ENCODE measurements at regions not wholly inside any gene's neighbourhood (a gene's known extent, or its start where the extent isn't known, plus 50 kb on each side); places are given as distances from the start of the nearest gene placed in this dataset.

DNA sequence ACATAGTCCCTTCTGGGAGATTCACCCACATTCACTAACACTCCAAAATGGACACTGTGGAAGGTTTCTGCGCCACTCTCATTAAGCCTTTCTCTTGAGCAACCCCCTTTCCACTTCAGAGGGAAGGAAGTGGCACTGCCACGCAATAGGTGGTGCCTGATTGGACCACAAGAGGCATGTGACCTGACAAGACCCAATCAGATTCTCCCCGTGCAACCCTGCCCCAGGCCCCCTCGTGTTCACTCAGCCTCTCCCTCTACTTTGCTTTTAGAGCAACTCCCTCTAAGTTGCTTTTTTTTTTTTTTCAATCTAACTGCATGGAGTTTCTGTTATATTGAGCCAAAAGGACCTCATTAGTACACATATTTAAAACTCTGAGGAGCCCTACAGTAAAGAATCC lies 158.0 kb downstream of the EN1 start:
- TF ChIP-seq, protein P1, sequence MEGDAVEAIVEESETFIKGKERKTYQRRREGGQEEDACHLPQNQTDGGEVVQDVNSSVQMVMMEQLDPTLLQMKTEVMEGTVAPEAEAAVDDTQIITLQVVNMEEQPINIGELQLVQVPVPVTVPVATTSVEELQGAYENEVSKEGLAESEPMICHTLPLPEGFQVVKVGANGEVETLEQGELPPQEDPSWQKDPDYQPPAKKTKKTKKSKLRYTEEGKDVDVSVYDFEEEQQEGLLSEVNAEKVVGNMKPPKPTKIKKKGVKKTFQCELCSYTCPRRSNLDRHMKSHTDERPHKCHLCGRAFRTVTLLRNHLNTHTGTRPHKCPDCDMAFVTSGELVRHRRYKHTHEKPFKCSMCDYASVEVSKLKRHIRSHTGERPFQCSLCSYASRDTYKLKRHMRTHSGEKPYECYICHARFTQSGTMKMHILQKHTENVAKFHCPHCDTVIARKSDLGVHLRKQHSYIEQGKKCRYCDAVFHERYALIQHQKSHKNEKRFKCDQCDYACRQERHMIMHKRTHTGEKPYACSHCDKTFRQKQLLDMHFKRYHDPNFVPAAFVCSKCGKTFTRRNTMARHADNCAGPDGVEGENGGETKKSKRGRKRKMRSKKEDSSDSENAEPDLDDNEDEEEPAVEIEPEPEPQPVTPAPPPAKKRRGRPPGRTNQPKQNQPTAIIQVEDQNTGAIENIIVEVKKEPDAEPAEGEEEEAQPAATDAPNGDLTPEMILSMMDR (IDR thresholded peaks at IDR 0.05; ENCODE audit: low read depth, low read length, missing input control): no peak
- TF ChIP-seq RAD21 (IDR thresholded peaks at IDR 0.05) (no peak), YY1 (IDR thresholded peaks at IDR 0.05) (no peak), SP1 (IDR thresholded peaks at IDR 0.05) (no peak), RXRA (IDR thresholded peaks at IDR 0.05) (no peak), MAX (IDR thresholded peaks at IDR 0.05) (no peak), NR2F2 (IDR thresholded peaks at IDR 0.05) (no peak), JUND (IDR thresholded peaks at IDR 0.05) (no peak), FOXA2 (IDR thresholded peaks at IDR 0.05) (no peak), EGR1 (IDR thresholded peaks at IDR 0.05; ENCODE audit: low read depth in 2 of 2) (no peak), TAF1 (conservative IDR thresholded peaks at IDR 0.05) (no peak)
- TF ChIP-seq, protein P2, sequence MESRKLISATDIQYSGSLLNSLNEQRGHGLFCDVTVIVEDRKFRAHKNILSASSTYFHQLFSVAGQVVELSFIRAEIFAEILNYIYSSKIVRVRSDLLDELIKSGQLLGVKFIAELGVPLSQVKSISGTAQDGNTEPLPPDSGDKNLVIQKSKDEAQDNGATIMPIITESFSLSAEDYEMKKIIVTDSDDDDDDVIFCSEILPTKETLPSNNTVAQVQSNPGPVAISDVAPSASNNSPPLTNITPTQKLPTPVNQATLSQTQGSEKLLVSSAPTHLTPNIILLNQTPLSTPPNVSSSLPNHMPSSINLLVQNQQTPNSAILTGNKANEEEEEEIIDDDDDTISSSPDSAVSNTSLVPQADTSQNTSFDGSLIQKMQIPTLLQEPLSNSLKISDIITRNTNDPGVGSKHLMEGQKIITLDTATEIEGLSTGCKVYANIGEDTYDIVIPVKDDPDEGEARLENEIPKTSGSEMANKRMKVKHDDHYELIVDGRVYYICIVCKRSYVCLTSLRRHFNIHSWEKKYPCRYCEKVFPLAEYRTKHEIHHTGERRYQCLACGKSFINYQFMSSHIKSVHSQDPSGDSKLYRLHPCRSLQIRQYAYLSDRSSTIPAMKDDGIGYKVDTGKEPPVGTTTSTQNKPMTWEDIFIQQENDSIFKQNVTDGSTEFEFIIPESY (IDR thresholded peaks at IDR 0.05): no peak
- TF ChIP-seq, protein P3, sequence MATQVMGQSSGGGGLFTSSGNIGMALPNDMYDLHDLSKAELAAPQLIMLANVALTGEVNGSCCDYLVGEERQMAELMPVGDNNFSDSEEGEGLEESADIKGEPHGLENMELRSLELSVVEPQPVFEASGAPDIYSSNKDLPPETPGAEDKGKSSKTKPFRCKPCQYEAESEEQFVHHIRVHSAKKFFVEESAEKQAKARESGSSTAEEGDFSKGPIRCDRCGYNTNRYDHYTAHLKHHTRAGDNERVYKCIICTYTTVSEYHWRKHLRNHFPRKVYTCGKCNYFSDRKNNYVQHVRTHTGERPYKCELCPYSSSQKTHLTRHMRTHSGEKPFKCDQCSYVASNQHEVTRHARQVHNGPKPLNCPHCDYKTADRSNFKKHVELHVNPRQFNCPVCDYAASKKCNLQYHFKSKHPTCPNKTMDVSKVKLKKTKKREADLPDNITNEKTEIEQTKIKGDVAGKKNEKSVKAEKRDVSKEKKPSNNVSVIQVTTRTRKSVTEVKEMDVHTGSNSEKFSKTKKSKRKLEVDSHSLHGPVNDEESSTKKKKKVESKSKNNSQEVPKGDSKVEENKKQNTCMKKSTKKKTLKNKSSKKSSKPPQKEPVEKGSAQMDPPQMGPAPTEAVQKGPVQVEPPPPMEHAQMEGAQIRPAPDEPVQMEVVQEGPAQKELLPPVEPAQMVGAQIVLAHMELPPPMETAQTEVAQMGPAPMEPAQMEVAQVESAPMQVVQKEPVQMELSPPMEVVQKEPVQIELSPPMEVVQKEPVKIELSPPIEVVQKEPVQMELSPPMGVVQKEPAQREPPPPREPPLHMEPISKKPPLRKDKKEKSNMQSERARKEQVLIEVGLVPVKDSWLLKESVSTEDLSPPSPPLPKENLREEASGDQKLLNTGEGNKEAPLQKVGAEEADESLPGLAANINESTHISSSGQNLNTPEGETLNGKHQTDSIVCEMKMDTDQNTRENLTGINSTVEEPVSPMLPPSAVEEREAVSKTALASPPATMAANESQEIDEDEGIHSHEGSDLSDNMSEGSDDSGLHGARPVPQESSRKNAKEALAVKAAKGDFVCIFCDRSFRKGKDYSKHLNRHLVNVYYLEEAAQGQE (IDR thresholded peaks at IDR 0.05): no peak
- TF ChIP-seq, protein P4, sequence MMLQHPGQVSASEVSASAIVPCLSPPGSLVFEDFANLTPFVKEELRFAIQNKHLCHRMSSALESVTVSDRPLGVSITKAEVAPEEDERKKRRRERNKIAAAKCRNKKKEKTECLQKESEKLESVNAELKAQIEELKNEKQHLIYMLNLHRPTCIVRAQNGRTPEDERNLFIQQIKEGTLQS (IDR thresholded peaks at IDR 0.05): no peak

All from liver (tissue), 3 donors.